ENCODE measurements at regions not wholly inside any gene's neighbourhood (a gene's known extent, or its start where the extent isn't known, plus 50 kb on each side); places are given as distances from the start of the nearest gene placed in this dataset.
"Not testable (repeated sequence)": the region's sequence is repeated elsewhere in the genome, so short reads cannot be mapped to it uniquely, and the experiment has no call there.

DNA sequence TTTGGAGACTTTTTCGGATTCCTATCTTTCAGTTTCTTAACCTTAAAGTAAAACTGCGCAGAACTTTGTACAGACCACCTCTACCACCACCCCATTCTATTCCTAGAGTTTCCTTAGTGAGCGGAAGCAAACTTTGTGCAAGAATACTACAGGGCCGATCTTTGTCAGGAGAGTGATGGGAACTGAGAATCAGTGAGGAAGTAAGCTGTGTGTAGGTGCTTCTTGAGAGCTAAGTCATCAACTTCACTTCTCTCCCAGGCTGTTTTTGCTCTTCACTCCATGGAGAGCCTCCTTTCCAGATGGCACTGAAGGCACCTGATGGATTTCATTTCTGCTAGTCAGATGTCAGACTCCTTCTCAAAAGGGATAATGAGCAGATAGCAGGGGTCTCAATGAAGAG, 127.3 kb downstream of the SPATA31D1 start:
- DNase-seq (ENCODE audit: low read depth in 4 of 4, low spot score in 3 of 4), result no peak

DNA sequence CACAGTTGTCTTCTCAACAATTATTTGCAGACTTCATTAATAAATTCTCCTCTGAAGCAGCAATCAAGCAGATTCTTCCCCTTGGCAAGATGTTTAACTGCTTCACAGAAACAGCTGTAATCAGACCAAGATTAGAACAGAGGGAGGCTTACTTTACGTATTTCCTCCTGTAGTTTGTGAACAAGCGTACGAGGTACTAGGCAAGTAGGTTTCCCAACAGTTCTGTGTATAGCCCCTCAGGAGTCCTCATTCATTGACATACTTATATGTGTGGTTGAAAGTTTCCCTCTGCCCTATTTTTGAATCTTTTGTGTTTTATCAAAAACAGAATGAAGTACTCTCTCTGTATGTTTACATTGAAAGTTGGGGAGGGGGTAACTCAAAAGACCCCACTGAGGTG, 128.0 kb downstream of the SPATA31D1 start:
- no peak for DNase-seq (ENCODE audit: low read depth in 4 of 4, low spot score in 3 of 4)

DNA sequence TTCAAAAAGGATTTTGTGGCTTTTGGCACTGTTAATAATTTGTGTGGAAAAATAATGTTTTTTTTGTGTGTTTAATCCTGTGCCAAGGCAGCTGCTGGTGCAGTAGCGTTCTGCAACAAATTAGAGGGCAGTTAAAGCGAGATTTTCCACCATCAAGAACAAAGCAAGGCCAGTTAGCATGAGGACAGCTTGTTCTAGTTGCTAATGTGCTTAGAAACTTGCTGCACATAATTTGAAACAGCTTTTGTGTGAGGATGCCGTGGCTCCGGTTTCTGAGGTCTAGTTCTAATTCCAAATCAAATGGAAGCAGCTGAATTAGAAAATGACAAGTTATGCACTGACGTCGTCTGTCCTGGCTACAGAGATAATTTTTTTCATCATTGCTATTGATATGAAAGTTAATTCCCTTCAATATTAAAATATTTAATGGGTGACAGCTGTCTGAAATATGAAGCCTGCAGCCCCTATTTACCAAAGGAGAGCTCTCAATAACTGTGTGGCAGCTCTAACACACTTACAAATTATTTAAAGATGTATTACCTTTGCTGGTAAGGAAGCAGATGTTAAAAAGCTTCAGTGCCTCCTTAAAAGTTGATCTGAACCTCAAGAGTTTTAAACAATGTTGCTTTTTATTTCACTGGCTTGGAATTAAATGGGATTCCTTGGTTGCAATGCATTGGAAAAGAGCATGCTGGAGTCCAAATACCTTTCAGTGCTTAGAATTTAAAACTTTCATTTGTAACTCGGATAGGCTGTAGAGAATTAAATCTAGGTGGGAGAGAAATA, 128.6 kb downstream of the SPATA31D1 start:
- no peak for DNase-seq (ENCODE audit: low read depth in 4 of 4, low spot score in 3 of 4)

DNA sequence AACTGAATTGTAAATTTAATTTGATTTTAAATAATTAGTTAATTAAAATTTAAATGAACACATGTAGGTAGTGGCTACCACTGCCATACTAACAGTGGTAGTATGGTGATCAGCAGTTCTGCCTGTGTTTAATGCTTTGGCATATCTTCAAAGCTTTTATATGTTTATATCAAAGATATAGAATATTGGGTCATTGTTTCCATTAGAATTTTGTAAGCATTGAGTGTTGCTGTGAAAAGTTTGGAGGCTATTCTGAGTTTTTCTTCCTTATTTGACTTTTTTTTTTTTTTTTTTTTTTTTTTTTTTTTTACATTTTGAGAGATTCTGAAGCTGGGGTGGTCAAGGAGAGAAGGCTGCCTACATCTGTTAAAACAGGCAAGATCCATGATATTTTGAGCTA, 134.2 kb downstream of the SPATA31D1 start:
- no peak for DNase-seq (ENCODE audit: low read depth in 4 of 4, low spot score in 3 of 4)

DNA sequence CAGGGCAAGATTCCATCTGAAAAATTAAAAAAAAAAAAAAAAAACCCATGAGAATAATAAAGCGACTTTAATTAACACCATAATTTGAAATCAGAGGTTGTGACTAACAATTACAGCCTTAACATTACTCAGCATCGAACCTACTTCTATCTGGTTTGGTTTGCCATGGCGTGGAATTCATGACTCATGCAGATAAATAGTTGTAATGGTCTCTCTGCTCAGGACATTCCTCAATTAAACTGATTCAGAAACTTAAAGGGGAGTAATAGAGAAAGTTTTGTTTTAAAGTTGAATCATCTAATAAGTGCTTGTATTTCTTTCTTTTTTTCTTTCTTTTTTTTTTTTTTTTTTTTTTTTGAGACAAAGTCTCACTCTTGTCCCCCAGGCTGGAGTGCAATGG, 135.5 kb downstream of the SPATA31D1 start:
- DNase-seq (ENCODE audit: low read depth in 4 of 4, low spot score in 3 of 4), result no peak

DNA sequence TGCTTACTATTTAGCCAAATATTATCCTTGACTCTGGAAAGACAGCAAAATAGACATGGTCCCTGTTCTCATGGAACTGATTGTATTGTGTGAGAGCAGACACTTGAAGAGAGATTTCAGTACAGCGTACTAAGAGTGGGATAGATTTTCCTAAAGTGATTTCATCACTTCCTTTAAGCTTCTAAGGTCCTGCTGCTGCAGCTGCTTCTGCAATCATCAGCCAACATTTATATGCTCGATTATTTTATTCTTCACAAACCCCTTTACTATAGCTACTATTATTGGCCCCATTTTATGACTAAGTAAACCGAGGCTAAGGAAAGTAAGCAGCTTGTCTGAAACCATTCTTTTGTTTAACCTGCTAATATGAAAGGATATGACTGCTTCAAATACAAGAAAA, 137.7 kb downstream of the SPATA31D1 start:
- DNase-seq (ENCODE audit: low read depth in 4 of 4, low spot score in 3 of 4), result no peak

DNA sequence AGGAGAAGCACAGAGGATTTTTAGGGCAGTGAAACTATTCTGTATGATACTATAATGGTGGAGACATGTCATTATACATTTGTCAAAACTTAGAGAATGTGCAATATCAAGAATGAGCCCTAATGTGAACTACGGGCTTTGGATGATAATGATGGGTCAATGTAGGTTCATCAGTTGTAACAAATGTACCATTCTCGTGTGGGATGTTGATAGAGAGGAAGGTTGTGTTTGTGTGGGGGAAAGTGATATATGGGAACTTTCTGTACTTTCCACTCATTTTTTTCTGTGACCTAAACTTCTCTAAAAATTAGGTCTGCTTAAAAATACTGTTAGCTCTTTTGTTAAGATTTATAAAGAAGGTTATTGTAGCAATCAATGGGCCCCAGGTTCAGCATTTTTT, 138.9 kb downstream of the SPATA31D1 start:
- DNase-seq (ENCODE audit: low read depth in 4 of 4, low spot score in 3 of 4), result no peak

DNA sequence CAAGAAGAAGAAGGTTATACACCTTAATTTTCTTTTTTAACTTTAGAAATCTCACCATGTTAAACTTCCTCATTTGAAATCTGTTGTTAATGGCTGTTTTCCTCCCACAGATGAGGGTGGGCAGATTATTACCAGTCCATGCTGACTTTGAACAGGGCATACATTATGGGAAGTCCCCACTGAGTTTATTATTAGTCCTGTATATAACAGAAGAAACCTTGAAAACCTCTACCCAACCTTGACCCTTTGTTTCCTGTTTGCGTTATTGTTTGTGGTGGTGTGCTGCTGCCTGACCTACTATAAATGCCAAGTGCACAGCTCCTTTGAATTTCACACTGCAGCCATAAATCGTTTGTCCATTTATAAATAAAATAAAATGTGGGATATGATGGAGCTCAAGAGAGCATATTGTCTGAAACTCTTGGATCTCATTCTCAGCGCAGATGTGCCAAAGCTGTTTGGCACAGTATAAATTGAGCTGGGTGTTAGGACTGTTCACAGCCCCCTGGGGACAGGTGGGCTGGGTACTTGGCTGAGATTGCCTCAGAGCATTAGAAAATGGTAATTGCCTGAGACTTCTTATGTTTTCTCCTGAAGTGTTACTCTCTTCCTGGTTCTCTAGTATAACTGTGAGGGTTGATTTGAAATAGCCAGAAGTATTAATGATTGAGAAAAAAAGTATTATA, 139.6 kb downstream of the SPATA31D1 start:
- no peak for DNase-seq (ENCODE audit: low read depth in 4 of 4, low spot score in 3 of 4)

DNA sequence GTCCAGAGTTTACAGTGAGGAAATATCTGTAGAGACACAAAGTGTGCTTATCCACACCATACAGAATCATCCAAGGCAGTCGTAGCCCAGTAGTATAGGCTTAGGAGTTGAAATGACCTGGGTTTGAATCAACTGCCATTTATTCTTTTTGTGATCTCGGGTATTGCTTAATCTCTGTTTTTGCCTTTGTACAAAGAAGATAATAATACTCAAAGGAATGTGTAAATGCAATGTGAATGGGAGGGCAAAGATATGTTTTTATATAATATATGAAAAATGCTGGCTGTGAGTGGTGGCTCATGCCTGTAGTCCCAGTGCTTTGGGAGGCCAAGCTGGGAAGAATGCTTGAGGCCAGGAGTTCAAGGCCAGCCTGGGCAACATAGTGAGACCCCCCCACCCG, 141.1 kb downstream of the SPATA31D1 start:
- no peak for DNase-seq (ENCODE audit: low read depth in 4 of 4, low spot score in 3 of 4)

DNA sequence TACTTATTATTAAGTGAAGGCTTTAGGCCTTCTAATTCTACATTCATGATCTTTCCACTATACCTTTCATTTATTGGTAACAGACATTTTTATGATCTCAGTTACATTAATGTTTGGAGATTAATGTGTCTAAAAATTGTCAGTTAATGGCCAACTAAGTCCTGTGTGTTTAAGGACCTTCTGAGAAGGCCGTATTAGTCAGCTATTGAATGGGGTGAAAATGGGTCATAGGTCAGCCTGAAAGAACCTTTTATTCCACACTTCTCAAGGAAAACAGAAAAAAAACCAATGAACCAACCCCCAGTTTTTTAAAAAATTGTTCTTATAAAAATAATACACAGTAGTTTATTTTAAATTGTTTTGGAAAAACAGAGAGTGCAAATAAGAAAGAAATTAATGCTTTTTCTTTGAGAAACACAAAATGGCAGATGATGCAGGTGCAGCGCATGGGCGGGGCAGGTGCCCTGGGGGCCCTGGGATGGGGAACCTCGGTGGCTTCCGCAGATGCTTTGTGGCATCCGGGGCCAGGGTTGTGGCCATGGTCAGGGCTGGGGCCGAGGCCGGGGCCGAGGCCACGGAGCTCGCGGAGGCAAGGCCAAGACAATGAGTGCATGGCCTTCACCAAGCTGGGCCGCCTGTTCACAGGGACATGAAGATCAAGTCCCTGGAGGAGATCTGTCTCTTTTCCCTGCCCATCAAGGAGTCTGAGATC, 141.9 kb downstream of the SPATA31D1 start:
- DNase-seq (ENCODE audit: low read depth in 4 of 4, low spot score in 3 of 4), result no peak

DNA sequence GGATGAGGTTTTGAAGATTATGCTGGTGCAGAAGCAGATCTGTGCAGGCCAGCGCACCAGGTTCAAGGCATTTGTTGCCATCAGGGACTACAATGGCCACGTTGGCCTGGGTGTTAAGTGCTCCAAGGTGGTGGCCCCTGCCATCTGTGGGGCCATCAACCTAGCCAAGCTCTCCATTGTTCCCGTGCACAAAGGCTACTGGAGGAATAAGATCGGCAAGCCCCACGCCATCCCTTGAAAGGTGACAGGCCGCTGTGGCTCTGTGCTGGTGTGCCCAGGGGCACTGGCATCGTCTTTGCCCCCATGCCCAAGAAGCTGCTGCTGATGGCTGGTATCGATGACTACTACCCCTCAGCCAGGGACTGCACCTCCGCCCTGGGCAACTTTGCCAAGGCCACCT, 142.5 kb downstream of the SPATA31D1 start:
- no peak for DNase-seq (ENCODE audit: low read depth in 4 of 4, low spot score in 3 of 4)

DNA sequence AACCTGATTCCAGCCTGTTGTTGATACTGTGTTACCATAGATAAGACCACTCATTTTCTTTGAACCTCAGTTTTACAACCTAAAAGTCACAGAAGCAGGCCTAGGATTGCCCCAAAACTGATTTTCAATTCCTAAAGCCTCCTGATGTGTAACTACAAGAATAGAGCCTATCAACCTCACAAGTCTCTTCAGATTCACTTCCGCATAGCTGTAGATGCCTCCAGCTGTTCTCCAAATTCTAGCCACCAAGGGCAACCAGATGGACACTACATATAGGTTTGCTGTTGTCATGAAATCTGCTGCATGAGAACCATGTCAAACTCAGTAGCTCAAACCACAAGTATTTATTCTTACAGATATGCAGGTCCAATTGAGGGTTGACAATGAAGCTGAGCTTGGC, 143.5 kb downstream of the SPATA31D1 start:
- DNase-seq (ENCODE audit: low read depth in 4 of 4, low spot score in 3 of 4), result no peak

DNA sequence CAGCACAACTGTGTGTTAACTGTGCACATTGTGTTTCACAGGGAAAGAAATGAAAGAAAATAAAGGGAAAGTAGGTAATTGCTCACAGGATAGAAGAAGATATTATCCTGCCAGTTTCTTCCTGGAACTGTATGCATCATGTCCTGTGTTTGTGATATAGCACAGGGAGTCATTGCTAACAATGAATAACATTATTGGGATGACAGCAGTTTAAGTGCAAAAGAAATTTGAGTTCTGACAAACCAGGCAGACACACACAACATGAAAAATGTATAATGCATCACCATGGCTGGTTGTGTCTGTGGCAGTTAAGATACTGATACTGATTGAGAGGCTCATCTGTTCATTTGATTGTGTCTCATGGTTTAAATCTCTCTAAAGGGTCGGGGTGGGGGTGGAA, 145.4 kb downstream of the SPATA31D1 start:
- DNase-seq (ENCODE audit: low read depth in 4 of 4, low spot score in 3 of 4), result no peak

DNA sequence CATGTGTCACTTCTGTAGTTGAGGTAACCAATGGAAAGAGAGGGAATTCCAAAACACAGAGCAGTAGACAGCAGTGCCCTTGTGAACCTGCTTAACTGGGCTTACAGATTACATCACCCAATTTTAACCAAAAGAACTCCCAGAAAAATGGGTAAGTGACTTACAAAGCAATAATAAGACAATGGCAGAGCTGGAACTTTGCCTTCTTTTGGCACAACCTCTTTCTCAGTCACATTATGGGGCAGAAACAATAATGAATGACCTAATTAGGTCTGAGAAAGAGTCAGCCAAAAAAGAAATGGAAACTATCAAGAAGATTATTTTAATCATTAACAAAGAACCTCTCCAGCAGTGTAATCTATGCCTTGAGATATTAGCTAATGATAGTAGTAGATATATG, 146.5 kb downstream of the SPATA31D1 start:
- no peak for DNase-seq (ENCODE audit: low read depth in 4 of 4, low spot score in 3 of 4)

DNA sequence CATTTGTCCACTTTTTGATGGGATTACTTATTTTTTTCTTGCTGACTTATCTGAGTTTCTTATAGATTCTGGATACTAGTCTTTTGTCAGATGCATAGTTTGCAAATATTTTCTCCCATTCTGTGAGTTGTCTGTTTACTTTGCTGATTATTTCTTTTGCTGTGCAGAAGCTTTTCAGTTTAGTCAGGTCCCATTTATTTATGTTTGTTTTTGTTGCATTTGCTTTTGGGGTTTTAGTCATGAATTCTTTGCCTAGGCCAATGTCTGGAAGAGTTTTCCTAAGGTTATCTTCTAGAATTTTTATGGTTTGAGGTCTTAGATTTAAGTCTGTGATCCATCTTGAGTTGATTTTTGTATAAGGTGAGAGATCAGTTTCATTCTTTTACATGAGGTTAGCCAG, 149.5 kb downstream of the SPATA31D1 start:
- DNase-seq (ENCODE audit: low read depth in 4 of 4, low spot score in 3 of 4), result not testable (repeated sequence)

DNA sequence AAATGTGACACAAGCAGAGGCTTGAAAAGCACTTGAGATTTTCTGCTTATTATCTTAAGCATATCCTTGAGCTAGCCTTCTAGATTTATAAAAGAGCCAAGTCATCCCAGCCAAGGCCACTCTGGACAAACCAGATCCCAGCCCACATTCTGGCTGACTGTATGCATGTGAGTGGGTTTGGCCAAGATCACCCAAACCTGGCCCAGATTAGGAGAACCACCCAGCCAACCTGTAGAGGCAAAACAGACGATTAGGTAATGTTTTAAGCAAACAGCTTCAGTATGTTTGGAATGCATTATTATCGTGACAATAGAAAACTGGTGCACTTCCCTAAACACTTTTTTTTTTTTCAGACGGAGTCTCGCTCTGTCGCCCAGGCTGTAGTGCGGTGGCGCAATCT, 151.9 kb downstream of the SPATA31D1 start:
- no peak for DNase-seq (ENCODE audit: low read depth in 4 of 4, low spot score in 3 of 4)

DNA sequence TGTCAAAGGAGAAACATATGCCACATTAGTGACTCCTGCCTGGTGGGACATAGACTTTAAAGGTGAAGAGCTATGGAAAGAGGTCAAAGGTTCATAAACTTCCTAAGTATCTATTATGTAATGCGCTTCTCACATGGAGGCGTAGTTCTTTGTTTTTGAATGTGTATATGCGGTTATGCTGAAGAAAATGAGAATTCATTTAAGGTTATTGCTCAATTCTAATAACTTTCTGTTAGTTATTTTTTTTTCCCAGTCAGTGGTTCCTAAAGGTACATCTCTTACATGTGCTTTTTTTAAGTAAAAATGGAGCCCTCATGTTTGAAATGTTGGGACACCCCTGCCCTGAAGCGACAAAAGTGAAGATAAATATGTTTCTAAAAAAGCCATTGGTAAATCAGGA, 156.2 kb downstream of the SPATA31D1 start:
- DNase-seq (ENCODE audit: low read depth in 4 of 4, low spot score in 3 of 4), result no peak

DNA sequence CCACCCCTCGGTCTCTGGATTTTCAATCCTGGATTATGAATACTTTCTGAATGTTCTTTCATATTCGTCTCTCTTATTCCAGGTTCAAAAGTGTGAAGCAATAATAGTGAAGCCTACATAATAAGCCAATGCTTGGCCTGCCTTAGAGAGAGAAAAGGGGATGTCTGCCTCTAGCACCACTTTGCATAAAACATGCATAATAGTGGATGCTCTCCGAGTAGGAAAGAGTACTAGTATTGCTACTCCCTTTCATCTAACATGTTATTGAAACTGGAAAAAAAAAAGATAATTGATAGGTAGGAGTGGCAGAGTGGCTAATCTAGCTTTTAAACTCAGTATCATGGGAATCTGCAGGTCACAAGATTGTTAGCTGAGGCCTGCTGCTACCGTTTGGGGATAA, 158.1 kb downstream of the SPATA31D1 start:
- DNase-seq (ENCODE audit: low read depth in 4 of 4, low spot score in 3 of 4), result no peak

DNA sequence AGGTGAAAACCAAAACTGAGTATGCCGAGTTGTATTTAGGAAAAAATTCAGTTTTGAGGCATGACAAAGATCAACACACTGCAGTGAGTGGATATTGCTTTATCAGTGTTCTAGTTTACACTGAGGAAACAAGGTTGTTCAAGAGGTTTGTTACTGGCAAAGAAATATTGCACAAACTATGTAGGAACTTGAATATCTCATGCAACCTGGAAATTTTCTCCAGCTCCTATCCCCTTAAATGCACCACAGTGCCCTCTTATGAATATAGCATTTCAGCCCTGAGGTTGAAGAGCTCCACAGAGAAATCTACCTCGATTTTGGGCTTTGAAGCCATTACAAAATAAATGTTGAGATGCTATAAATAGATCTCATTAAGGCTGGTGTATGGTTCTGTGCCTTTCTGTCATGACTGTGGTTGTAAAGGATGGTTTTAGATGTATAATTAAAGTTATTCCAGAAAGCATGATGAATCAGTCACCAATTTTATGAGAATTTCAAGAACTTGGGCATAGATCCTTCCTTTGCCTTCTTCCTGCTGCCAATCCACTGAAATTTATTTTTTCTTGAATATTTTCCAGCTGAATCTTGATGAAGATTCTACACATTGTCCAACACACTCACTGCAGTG, 159.3 kb downstream of the SPATA31D1 start:
- DNase-seq (ENCODE audit: low read depth in 4 of 4, low spot score in 3 of 4), result no peak

DNA sequence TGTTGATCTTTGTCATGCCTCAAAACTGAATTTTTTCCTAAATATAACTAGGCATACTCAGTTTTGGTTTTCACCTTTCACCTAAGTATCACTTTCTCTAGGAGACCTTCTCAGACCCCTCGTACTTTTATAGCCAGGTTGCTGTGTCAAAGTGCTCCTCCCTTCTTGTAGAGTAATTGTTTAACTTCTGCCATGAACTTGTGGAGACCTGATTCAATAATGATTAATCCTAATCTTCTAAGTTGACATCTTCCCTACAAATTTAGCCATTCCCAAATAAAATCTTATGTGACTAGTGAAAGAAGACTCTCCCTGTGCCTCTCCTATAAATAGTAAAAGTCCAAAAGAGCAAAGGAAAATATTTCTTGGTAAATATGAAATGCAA, 159.8 kb downstream of the SPATA31D1 start:
- DNase-seq (ENCODE audit: low read depth in 4 of 4, low spot score in 3 of 4), result no peak

DNA sequence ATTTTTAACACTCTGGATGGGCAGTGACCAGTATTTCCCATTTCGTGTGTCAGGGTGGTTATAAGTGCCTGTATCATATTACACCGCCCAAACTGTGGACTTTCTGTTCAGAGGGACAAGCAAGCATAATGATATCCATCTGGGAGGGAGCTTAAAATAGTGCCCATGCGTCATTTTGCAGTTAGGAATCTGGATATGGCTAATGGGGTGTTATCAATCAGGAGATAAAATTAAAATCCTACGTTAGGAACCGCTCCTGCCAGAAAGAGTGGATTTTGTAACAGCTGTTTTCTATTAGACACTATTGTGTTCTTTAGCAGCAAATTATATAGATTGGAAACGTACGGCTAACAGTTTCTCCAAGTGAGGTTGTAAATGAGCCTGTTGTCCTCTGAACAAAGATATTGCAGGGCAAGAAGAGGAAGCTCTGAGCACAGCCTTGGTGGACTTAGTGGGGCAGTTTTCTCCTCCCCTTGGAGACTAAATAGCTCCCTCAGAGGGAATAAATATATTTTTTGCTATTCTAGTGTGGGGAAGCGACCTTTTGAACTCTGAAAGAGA, 160.4 kb downstream of the SPATA31D1 start:
- DNase-seq (ENCODE audit: low read depth in 4 of 4, low spot score in 3 of 4), result peak in 1 of 4 donors; percentile 12
